Liver (tissue), 3 donors: ENCODE measurements at regions not wholly inside any gene's neighbourhood (a gene's known extent, or its start where the extent isn't known, plus 50 kb on each side); places are given as distances from the start of the nearest gene placed in this dataset.

Experiments used
- EGR1 ChIP-seq, 2 donors: IDR thresholded peaks; 2 replicates each; pipeline ENCODE4 v1.6.1; 2016 to 2018; ENCODE audit warnings: antibody characterized with exemption in 2 of 2, low read depth in 2 of 2
- FOXA1 ChIP-seq: IDR thresholded peaks from 2 replicates; pipeline ENCODE4 v1.6.1; 2016; ENCODE audit warnings: antibody characterized with exemption
- GABPA ChIP-seq, 2 donors: IDR thresholded peaks in 1 of 2; conservative IDR thresholded peaks in 1 of 2; 2 replicates each; pipeline ENCODE4 v1.6.1; 2016; ENCODE audit warnings: antibody characterized with exemption in 2 of 2, mild to moderate bottlenecking in 1 of 2, moderate library complexity in 1 of 2
- HNF4A ChIP-seq, 2 donors: conservative IDR thresholded peaks; 2 replicates each; pipeline ENCODE4 v1.6.1; 2016; ENCODE audit warnings: antibody characterized with exemption in 2 of 2, mild to moderate bottlenecking in 2 of 2
- JUND ChIP-seq, 2 donors: IDR thresholded peaks; 2 replicates each; pipeline ENCODE4 v1.6.1; 2016; ENCODE audit warnings: antibody characterized with exemption in 2 of 2
- RAD21 ChIP-seq, 2 donors: IDR thresholded peaks; 2 replicates each; pipeline ENCODE4 v1.6.1; 2016; ENCODE audit warnings: antibody characterized with exemption in 2 of 2, mild to moderate bottlenecking in 2 of 2
- SP1 ChIP-seq: IDR thresholded peaks from 2 replicates; pipeline ENCODE4 v1.6.1; 2018; ENCODE audit warnings: antibody characterized with exemption, mild to moderate bottlenecking
- TAF1 ChIP-seq: conservative IDR thresholded peaks from 2 replicates; pipeline ENCODE4 v1.6.1; 2016; ENCODE audit warnings: antibody characterized with exemption, mild to moderate bottlenecking
- TF ChIP-seq, protein P1 (sequence below): IDR thresholded peaks from 2 replicates; pipeline ENCODE4 v1.6.1; 2016; ENCODE audit warnings: antibody characterized with exemption
- TF ChIP-seq, protein P2 (sequence below): IDR thresholded peaks from 2 replicates; pipeline ENCODE4 v1.6.1; 2016; ENCODE audit warnings: antibody characterized with exemption
- TF ChIP-seq, protein P3 (sequence below): fragments of 150-350 bp; IDR thresholded peaks from 2 replicates; pipeline ENCODE4 v1.5.1; 2017; ENCODE audit warnings: improper control_type of control experiment, low read depth, low read length; ENCODE audit not compliant: missing input control
- TF ChIP-seq, protein P4 (sequence below): IDR thresholded peaks from 2 replicates; pipeline ENCODE4 v1.6.1; 2016; ENCODE audit warnings: antibody characterized with exemption, mild to moderate bottlenecking
- donor health status: healthy.
- donor health status: healthy.

DNA sequence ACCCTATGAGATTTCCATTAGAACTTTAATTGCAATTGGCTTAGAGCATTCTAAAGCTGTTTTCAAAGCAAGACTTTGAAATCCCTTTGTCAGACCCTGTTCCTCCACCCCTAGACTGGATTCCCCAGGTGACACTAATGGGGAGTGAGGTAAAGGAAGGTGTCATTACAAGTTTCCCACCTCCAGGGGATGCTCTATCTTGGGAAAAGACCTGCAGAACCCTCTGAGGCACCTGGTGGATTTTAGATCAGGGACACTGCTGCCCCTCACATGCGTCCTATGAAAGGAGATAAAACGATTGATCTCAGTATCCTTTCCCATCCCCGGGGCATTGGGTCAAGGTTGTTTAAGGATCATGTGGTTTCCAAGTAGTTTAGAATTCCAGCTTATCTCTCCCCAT is 80.3 kb upstream of the RGS4 start:
- TF ChIP-seq, protein P1, sequence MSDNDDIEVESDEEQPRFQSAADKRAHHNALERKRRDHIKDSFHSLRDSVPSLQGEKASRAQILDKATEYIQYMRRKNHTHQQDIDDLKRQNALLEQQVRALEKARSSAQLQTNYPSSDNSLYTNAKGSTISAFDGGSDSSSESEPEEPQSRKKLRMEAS: no peak
- TF ChIP-seq, protein P2, sequence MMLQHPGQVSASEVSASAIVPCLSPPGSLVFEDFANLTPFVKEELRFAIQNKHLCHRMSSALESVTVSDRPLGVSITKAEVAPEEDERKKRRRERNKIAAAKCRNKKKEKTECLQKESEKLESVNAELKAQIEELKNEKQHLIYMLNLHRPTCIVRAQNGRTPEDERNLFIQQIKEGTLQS: no peak
- TF ChIP-seq, protein P3, sequence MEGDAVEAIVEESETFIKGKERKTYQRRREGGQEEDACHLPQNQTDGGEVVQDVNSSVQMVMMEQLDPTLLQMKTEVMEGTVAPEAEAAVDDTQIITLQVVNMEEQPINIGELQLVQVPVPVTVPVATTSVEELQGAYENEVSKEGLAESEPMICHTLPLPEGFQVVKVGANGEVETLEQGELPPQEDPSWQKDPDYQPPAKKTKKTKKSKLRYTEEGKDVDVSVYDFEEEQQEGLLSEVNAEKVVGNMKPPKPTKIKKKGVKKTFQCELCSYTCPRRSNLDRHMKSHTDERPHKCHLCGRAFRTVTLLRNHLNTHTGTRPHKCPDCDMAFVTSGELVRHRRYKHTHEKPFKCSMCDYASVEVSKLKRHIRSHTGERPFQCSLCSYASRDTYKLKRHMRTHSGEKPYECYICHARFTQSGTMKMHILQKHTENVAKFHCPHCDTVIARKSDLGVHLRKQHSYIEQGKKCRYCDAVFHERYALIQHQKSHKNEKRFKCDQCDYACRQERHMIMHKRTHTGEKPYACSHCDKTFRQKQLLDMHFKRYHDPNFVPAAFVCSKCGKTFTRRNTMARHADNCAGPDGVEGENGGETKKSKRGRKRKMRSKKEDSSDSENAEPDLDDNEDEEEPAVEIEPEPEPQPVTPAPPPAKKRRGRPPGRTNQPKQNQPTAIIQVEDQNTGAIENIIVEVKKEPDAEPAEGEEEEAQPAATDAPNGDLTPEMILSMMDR: no peak
- TF ChIP-seq RAD21 (IDR thresholded peaks at IDR 0.05) (no peak), GABPA (IDR thresholded peaks at IDR 0.05 in 1 of 2, conservative IDR thresholded peaks at IDR 0.05 in 1 of 2) (no peak), HNF4A (conservative IDR thresholded peaks at IDR 0.05) (no peak), FOXA1 (no peak), JUND (IDR thresholded peaks at IDR 0.05) (no peak), EGR1 (IDR thresholded peaks at IDR 0.05; ENCODE audit: low read depth in 2 of 2) (no peak), SP1 (no peak), TAF1 (no peak)
- TF ChIP-seq, protein P4, sequence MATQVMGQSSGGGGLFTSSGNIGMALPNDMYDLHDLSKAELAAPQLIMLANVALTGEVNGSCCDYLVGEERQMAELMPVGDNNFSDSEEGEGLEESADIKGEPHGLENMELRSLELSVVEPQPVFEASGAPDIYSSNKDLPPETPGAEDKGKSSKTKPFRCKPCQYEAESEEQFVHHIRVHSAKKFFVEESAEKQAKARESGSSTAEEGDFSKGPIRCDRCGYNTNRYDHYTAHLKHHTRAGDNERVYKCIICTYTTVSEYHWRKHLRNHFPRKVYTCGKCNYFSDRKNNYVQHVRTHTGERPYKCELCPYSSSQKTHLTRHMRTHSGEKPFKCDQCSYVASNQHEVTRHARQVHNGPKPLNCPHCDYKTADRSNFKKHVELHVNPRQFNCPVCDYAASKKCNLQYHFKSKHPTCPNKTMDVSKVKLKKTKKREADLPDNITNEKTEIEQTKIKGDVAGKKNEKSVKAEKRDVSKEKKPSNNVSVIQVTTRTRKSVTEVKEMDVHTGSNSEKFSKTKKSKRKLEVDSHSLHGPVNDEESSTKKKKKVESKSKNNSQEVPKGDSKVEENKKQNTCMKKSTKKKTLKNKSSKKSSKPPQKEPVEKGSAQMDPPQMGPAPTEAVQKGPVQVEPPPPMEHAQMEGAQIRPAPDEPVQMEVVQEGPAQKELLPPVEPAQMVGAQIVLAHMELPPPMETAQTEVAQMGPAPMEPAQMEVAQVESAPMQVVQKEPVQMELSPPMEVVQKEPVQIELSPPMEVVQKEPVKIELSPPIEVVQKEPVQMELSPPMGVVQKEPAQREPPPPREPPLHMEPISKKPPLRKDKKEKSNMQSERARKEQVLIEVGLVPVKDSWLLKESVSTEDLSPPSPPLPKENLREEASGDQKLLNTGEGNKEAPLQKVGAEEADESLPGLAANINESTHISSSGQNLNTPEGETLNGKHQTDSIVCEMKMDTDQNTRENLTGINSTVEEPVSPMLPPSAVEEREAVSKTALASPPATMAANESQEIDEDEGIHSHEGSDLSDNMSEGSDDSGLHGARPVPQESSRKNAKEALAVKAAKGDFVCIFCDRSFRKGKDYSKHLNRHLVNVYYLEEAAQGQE: no peak
